Upper lobe of right lung (tissue), 1 donor: ENCODE measurements at regions not wholly inside any gene's neighbourhood (a gene's known extent, or its start where the extent isn't known, plus 50 kb on each side); places are given as distances from the start of the nearest gene placed in this dataset.

Experiments
- ATAC-seq: fragments of 200-7000 bp; cut with Tn5 transposase; one replicate; pipeline ENCODE4 v1.9.1; 2020; ENCODE audit warnings: mild to moderate bottlenecking, moderate library complexity
- DNase-seq: peaks from one replicate; pipeline ENCODE4 v3.0.0-alpha.2; 2020
- H3K27ac ChIP-seq: fragments of 200-600 bp; one replicate; pipeline ENCODE4 v1.8.0; 2022
- H3K27me3 ChIP-seq: fragments of 200-600 bp; one replicate; pipeline ENCODE4 v1.8.0; 2022; ENCODE audit warnings: mild to moderate bottlenecking
- H3K36me3 ChIP-seq: fragments of 200-600 bp; one replicate; pipeline ENCODE4 v1.8.0; 2022
- H3K4me1 ChIP-seq: fragments of 200-600 bp; one replicate; pipeline ENCODE4 v1.8.0; 2022
- H3K4me3 ChIP-seq: fragments of 200-600 bp; one replicate; pipeline ENCODE4 v1.8.0; 2022; ENCODE audit warnings: mild to moderate bottlenecking
- H3K9me3 ChIP-seq: fragments of 200-600 bp; one replicate; pipeline ENCODE4 v1.8.0; 2022
- intact Hi-C: fragments of 100-400 bp; cut with DNase I; formaldehyde crosslinking; loops from one replicate; pipeline ENCODE4 v1.11.0; 2022
- TF ChIP-seq, protein P1 (sequence below): fragments of 200-600 bp; IDR thresholded peaks from one replicate; pipeline ENCODE4 v1.8.0; 2022; ENCODE audit warnings: antibody characterized with exemption
- donor health status: DM: no; HTN: yes; CAD: no; lungs with severe emphysema.

DNA sequence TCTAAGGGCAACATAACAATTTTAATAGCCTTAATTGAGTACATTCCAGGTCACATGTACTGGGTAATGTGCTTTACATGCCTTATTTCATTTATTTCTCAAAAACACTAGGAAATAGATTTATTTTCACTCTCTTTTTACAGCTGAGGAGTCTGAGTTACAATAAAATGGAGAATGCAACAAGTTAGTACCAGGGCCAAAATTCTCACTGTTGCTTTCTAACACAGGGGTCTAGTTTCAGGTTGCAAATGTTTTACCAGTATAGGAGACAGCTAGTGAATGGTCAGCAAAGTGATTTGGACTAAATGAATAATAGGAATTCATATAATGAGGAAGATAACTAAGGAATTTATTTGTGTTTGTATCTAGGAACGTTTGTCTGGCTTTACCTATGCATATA is 137.3 kb downstream of the RASSF9 start:
- H3K27ac ChIP-seq: no peak overlapping the region

DNA sequence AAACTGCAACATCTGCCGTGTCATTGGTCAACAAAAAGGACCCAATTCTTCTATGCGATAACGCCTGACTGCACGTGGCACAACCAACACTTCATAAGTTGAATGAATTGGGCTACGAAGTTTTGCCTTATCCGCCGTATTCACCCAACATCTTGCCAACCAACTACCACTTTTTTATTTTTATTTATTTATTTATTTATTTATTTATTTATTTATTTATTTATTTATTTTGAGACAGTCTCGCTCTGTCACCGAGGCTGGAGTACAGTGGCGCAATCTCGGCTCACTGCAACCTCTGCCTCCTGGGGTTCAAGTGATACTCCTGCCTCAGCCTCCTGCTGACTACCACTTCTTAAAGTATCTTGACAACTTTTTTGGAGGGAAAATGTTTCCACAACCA is 127.4 kb downstream of the RASSF9 start:
- no peaks in the 10 kb centered on the region for H3K4me1 ChIP-seq
- no peaks in the 10 kb centered on the region for H3K36me3 ChIP-seq
- DNase-seq (no peak), ATAC-seq (no peak)
- no peak overlapping the region for H3K27ac ChIP-seq
- H3K4me3 ChIP-seq: no peak overlapping the region
- H3K27me3 ChIP-seq: no peaks in the 10 kb centered on the region
- H3K9me3 ChIP-seq: no peaks in the 10 kb centered on the region
- intact Hi-C loops: no loop called here
- TF ChIP-seq, protein P1, sequence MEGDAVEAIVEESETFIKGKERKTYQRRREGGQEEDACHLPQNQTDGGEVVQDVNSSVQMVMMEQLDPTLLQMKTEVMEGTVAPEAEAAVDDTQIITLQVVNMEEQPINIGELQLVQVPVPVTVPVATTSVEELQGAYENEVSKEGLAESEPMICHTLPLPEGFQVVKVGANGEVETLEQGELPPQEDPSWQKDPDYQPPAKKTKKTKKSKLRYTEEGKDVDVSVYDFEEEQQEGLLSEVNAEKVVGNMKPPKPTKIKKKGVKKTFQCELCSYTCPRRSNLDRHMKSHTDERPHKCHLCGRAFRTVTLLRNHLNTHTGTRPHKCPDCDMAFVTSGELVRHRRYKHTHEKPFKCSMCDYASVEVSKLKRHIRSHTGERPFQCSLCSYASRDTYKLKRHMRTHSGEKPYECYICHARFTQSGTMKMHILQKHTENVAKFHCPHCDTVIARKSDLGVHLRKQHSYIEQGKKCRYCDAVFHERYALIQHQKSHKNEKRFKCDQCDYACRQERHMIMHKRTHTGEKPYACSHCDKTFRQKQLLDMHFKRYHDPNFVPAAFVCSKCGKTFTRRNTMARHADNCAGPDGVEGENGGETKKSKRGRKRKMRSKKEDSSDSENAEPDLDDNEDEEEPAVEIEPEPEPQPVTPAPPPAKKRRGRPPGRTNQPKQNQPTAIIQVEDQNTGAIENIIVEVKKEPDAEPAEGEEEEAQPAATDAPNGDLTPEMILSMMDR: no peak

More for the DNA sequence above, 137.3 kb downstream of the RASSF9 start:
- no peaks in the 10 kb centered on the region for H3K36me3 ChIP-seq
- H3K4me3 ChIP-seq: no peak overlapping the region
- no peak for DNase-seq
- no peaks in the 10 kb centered on the region for H3K9me3 ChIP-seq
- no peak for ATAC-seq
- no peaks in the 10 kb centered on the region for H3K4me1 ChIP-seq
- TF ChIP-seq, protein P1: no peak
- no peaks in the 10 kb centered on the region for H3K27me3 ChIP-seq
- intact Hi-C loops: no loop called here

DNA sequence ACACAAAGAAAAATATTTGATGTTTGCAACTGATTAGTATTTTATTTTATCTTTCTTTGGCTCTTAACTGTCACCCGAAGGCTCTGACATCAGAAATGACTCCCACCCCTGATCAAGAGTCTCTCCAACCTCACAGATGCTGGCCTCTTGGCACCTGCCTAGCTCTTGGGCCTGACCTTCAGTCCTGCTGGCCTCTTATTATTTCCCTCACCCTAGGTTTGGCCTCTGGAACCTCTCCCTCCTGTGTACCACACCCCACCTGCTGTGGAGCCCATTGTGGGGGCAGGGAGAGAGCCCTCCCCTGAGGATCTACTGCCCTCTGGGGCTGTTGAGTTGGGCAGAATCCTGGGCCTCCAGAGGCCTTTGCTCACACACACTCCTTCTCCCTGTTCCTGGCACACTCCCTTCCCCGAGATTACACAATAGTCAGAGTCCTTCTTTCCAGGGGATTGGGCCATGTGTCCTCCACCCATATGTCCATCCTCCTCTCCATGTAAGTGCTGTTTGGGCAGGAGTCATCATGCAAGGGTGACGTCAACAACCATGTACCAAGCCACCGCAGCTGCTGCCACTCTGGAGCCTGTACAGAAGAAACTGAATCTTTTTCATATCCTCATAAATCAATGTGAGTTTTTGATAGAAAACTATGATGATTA is 124.3 kb downstream of the RASSF9 start:
- intact Hi-C loops: no loop called here
- H3K27me3 ChIP-seq: no peaks in the 10 kb centered on the region
- H3K4me3 ChIP-seq: no peak overlapping the region
- H3K36me3 ChIP-seq: no peaks in the 10 kb centered on the region
- peak overlapping the region; percentile 18 for H3K27ac ChIP-seq
- no peaks in the 10 kb centered on the region for H3K4me1 ChIP-seq
- TF ChIP-seq, protein P1: no peak
- DNase-seq (no peak), ATAC-seq (peak; percentile 70)
- no peaks in the 10 kb centered on the region for H3K9me3 ChIP-seq

DNA sequence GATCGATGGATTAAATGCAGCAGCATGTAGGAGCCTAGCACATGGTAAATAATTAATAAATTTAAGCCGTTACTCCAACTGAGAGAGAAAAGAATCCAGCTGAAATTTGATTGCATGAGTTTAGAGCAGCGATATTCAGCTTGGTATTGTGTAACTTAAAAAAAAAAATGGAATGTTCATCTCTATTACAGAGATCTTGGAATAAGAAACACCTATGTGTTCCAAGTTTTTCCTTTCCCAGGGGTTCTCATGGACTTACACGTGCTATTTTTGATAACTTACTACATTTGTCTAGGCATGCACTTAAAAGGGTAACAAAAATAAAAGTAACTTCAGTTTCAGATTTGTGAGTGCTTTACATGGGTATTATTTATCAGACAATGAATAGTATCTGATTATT is 122.8 kb downstream of the RASSF9 start:
- H3K27ac ChIP-seq: no peak overlapping the region
- intact Hi-C loops: no loop called here
- TF ChIP-seq, protein P1: no peak
- no peak overlapping the region for H3K4me3 ChIP-seq
- no peaks in the 10 kb centered on the region for H3K36me3 ChIP-seq
- no peaks in the 10 kb centered on the region for H3K27me3 ChIP-seq
- no peaks in the 10 kb centered on the region for H3K9me3 ChIP-seq
- DNase-seq (no peak), ATAC-seq (no peak)
- no peaks in the 10 kb centered on the region for H3K4me1 ChIP-seq

DNA sequence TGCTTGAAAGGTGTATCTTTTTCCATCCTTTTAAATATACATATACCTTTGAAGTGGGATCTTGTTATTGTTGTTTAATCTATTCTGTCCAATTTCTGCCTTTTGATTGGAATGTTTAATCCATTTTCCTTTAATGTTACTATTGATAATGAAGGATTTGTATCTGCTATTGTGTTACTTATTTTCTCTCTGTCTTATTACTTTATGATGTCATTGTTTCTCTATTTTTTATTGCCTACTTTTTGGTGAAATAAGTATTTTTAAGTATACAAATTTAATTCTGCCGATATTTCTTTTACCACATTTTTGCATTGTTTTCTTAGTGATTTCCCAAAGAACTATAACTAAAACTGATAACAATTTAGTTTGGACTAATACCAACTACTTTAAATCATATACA is 121.8 kb downstream of the RASSF9 start:
- no peak overlapping the region for H3K27ac ChIP-seq
- H3K4me3 ChIP-seq: no peak overlapping the region
- DNase-seq: no peak
- TF ChIP-seq, protein P1: no peak
- intact Hi-C loops: no loop called here
- no peaks in the 10 kb centered on the region for H3K4me1 ChIP-seq
- no peaks in the 10 kb centered on the region for H3K9me3 ChIP-seq
- H3K36me3 ChIP-seq: no peaks in the 10 kb centered on the region
- H3K27me3 ChIP-seq: no peaks in the 10 kb centered on the region
- no peak for ATAC-seq
